ENCODE measurements at regions not wholly inside any gene's neighbourhood (a gene's known extent, or its start where the extent isn't known, plus 50 kb on each side); places are given as distances from the start of the nearest gene placed in this dataset.

- no peak for ATAC-seq
- TF ChIP-seq CSDC2 (CRISPR knock-in tag; IDR thresholded peaks at IDR 0.05) (no peak), BACH2 (CRISPR knock-in tag; IDR thresholded peaks at IDR 0.05; ENCODE audit: borderline replicate concordance) (no peak), ZFP3 (CRISPR knock-in tag; IDR thresholded peaks at IDR 0.05) (no peak), ARNTL (CRISPR knock-in tag; IDR thresholded peaks at IDR 0.05; ENCODE audit: borderline replicate concordance, low read depth) (no peak), TSHZ2 (CRISPR knock-in tag; IDR thresholded peaks at IDR 0.05) (no peak), GLIS3 (CRISPR knock-in tag; IDR thresholded peaks at IDR 0.05) (no peak), SNAI2 (CRISPR knock-in tag; IDR thresholded peaks at IDR 0.05) (no peak), CREB5 (CRISPR knock-in tag; IDR thresholded peaks at IDR 0.05; ENCODE audit: low read depth) (no peak), PPARA (CRISPR knock-in tag; IDR thresholded peaks at IDR 0.05; ENCODE audit: borderline replicate concordance) (no peak), ESRRG (CRISPR knock-in tag; IDR thresholded peaks at IDR 0.05) (no peak), ISL1 (CRISPR knock-in tag; IDR thresholded peaks at IDR 0.05) (no peak), TCF4 (CRISPR knock-in tag; IDR thresholded peaks at IDR 0.05; ENCODE audit: borderline replicate concordance) (no peak), ZFP30 (CRISPR knock-in tag; IDR thresholded peaks at IDR 0.05) (no peak), TOX (CRISPR knock-in tag; IDR thresholded peaks at IDR 0.05; ENCODE audit: borderline replicate concordance) (no peak), ZC3H10 (CRISPR knock-in tag; IDR thresholded peaks at IDR 0.05) (no peak), POU6F1 (CRISPR knock-in tag; IDR thresholded peaks at IDR 0.05; ENCODE audit: borderline replicate concordance, low read depth) (no peak), OSR1 (CRISPR knock-in tag; IDR thresholded peaks at IDR 0.05) (no peak)
These were observed 458.2 kb upstream of the NOX3 start for GRCh38 chr6:155913816-155914215.

GRCh38 chr6:155909710-155910109 lies 454.1 kb upstream of the NOX3 start:
- ATAC-seq, result no peak
- TF ChIP-seq TSHZ2 (CRISPR knock-in tag; IDR thresholded peaks at IDR 0.05) (no peak), RARB (CRISPR knock-in tag; IDR thresholded peaks at IDR 0.05) (no peak), ZNF70 (CRISPR knock-in tag; IDR thresholded peaks at IDR 0.05) (no peak), ZNF8 (CRISPR knock-in tag; IDR thresholded peaks at IDR 0.05) (no peak), ESRRG (CRISPR knock-in tag; IDR thresholded peaks at IDR 0.05) (no peak), SNAI2 (CRISPR knock-in tag; IDR thresholded peaks at IDR 0.05) (no peak), GLIS3 (CRISPR knock-in tag; IDR thresholded peaks at IDR 0.05) (no peak), POU6F1 (CRISPR knock-in tag; IDR thresholded peaks at IDR 0.05; ENCODE audit: borderline replicate concordance, low read depth) (no peak), BACH2 (CRISPR knock-in tag; IDR thresholded peaks at IDR 0.05; ENCODE audit: borderline replicate concordance) (no peak), ZFP3 (CRISPR knock-in tag; IDR thresholded peaks at IDR 0.05) (no peak), ZNF565 (CRISPR knock-in tag; conservative IDR thresholded peaks at IDR 0.05; ENCODE audit: low read depth) (no peak), TCF4 (CRISPR knock-in tag; IDR thresholded peaks at IDR 0.05; ENCODE audit: borderline replicate concordance) (no peak), CSDC2 (CRISPR knock-in tag; IDR thresholded peaks at IDR 0.05) (no peak), ISL1 (CRISPR knock-in tag; IDR thresholded peaks at IDR 0.05) (no peak)
